HG03521 (cell line): ENCODE measurements at regions not wholly inside any gene's neighbourhood (a gene's known extent, or its start where the extent isn't known, plus 50 kb on each side); places are given as distances from the start of the nearest gene placed in this dataset.

ENCODE experiments used
- ATAC-seq: cut with Tn5 transposase; IDR thresholded peaks from one replicate; pipeline ENCODE4 v1.9.1; 2021; ENCODE audit warnings: mild to moderate bottlenecking, moderate library complexity; ENCODE audit not compliant: unreplicated experiment

DNA sequence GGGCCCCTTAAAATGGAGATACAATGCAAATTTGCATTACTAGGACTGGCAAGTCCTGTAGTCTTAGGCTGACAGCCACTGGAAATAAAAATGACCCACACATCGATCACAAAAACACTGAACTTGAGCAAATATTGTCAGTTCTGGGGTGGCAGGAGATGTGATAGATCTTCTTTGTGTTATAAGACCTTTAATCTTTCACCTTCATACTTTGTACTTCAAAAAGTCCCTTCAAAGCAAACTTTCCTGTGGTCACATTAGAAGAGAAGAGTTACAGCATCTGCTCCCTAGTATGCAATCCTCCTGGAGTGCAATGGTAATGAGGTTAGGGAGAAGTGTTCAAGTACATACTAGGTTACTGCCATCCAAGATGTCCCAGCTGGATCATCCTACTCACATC lies 149.4 kb upstream of the KCNMB2 start:
- no peak for ATAC-seq

DNA sequence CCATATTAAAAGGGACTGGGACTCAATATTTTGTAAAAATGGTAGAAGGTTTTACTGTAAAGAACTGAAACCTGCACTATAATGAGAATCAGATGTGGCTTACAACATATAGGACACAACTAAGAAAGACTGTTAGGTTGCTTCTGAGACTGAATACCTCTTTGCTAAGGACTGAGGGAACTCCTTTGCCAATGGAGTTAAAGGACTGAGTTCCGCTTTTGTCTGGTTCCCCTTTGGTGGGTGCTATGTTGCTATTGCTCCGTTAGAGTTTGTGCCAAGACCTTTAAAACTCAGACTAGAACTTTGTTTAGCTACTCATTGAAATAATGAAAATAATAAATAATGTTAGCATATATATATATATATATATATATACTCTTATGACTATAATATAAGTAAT lies 147.8 kb upstream of the KCNMB2 start:
- ATAC-seq = no peak

DNA sequence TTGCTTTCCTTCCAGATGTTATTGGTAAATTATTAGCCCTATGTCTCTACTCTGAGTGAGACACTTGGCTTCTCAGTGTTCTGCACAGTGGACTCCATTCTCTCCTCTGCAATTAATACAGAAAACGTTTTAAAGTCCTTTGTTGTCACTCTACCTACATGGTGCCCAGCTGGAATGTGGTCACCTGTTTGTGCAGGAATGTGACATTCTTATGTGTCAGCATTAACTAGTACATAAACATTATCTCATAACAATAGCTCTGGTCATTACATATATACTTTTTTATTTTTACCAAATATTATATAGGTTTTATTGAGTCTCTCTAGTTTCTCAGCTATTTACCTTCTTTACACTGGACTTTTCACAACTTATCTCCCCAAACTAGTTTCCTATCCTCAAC lies 147.0 kb upstream of the KCNMB2 start:
- ATAC-seq = no peak

DNA sequence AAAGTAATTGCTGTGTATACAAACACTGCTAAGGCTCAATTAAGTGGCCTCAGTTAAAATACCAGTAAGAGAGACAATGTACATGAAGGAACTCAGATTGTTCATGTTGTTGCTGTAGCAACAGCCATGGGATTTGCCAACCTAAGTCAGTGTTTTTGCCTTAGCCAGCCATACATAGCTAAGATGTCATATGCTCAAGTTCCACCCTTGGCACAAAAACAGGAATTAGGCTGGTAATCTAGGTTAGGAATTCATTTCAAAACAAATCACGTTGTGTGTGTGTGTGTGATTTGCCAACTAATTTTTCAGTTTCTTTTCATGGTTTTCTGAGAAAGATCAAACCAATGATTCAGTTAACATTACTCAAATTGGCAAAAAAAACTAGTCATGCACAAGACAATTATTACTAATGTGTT lies 143.7 kb upstream of the KCNMB2 start:
- ATAC-seq = no peak

DNA sequence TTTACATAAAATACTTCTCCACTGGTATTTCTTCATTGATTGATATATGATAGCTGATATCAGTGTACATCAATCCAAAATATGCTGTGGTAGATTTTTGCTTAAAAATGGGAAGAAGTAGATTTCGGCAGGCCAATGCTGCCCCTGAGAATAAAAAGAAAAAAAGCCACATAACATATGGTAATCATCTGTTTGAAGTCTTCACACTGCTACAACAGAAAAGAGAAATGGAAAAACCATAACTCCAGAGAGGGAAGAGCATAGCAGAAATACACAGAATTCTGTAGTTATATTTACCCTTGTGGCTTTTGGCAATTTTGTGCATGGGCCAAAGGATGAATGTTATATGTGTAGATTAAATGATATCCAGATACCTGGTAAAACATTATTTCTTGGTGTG lies 143.1 kb upstream of the KCNMB2 start:
- no peak for ATAC-seq

DNA sequence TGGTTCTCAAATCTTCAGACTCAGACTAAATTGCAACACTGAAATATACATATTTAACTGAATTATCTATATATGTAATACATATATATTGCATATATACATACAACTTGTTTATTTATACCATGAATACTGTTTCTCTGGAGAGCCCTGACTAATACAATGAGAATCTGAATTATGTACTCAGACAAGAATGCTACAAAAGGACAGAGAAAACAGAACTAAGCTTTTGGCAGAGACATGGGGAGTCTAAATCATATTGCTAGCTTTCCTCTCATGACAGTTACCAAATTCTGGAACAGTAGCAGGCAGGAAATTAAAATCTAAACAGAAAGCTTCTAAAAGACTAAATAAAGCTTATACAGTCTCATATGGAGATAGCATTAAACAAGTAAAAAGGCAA lies 142.4 kb upstream of the KCNMB2 start:
- no peak for ATAC-seq

DNA sequence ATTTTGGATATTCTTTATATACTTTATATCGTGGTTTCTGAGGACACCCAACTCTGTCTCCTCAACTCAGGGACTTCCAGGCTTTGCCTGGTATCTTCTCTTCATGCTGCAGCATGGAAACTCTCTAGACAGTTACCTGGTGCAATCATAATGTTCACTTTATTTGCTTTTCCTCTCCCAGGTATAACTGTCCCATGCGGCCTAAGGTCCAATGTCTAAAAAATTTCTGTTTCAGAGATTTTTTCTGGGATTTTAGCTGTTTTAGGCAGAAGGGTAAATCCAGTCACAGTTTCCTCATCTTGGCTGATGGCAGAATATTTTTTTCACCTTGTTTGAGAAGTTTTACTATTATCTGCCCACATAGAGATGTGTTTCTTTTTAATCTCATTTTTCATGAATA lies 139.9 kb upstream of the KCNMB2 start:
- ATAC-seq = no peak

DNA sequence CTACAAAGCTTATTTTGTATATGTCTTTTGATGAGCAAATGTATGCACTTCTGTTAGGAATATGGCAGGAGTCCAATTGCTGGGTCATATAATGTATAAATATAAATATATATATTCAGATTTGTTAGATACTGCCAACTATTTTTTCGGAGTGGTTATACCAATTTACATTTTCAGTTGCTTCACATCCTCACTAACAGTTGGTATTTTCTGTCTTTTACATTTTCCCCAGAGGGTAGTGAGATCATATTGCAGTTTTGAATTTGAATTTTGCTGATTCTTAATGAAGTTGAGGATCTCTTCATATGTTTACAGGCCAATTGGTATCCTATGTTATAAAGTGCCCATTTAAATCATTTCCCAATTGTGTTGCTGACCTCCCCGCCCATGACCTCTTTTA lies 139.0 kb upstream of the KCNMB2 start:
- ATAC-seq = no peak

DNA sequence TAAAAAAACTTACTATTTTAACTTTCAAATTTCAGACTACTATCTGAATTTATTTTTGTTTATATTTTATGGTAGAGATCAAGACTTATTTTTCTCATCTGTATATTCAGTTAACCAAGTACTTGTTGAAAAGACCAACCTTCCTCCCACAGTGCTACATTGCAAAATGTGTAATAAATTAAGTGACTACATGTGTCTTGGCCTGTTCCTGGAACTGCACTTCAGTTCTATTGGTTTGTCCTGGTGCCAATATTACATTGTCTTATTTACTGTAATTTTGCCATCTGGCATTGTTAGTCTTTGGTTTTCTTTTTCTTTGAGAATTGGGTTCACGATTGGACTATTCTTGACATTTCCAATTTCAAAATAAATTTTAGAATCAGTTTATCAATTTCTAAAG lies 138.4 kb upstream of the KCNMB2 start:
- no peak for ATAC-seq

DNA sequence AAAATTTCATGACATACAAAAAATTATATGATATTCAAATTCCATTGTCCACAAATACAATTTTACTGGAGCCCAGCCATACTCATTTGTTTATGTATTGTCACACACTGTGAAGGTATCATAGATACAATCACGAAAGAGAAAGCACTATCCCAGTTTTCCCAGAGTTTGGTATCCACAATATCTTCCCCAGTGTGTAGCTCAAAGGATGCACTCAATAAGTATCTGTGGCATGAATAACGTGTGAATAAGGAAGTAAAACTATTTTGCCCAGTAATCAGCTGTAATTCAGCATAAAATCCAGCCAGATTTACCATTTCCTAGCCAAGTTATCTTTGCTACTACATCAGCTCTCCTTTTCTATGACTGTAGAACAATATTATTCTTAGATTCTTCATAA lies 131.3 kb upstream of the KCNMB2 start:
- no peak for ATAC-seq

DNA sequence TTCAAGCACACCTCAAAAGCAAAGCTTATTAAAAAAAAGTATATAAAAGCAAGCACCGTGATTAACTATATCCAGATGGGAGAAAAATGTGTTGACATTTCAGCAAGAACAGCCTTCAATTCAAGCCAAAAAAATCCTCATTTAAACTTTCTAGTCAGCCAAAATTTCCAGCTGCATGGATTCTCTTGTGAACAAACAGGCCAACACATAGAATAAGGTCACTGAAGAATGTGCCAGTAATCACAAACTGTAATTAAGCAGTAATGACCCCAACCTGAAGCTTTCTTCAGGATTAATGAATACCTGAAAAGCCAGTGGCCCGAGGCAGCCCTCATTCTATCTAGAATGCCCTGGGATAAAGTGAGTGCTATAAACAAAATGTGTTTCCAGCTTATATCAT lies 130.7 kb upstream of the KCNMB2 start:
- no peak for ATAC-seq

DNA sequence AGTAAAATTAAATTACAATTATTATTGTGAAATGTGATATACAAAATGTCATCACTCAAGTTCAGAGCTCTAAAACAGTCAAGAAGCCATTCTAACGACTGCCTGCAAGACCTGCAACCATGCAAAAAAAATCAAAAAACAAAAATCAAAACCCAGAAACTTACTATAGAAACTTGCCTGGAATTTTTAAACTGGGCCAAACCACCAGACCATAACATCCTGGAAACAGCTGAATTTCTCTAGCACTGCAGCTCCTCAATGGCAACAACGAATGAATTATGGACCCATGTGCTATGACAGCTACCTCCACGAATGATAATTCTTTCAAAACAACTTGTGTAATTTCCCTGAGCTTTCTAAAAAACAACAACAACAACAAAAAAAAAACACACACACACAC lies 130.0 kb upstream of the KCNMB2 start:
- ATAC-seq = no peak

DNA sequence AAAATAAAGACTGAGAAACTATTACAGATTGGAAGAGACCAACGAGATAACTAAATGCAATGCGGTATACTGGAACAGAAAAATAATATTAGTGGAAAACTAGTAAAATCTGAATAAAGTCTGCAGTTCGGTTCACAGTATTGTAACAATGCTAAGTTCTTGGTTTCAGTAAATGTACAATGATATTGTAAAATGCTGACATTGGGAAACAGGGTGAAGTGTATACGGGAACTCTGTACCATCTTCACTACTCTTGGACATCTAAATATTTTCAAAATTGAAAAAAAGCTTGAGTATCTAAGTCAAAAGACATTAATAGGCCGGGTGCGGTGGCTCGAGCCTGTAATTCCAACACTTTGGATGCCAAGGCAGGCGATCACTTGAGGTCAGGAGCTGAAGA lies 120.9 kb upstream of the KCNMB2 start:
- ATAC-seq = no peak

DNA sequence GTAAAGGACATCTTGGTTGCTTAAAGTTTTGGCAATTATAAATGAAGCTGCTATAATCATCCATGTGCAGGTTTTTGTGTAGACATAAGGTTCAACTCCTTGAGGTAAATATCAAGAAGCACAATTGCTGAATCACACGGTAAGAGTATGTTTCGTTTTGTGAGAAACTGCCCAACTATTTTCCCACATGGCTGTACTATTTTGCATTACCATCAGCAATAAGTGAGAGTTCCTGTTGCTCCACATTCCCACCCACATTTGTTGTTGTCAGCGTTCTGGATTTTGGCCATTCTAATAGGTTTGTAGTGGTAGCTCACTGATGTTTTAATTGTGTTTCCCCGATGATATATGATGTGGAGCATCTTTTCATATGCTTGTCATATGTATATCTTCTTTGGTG lies 118.5 kb upstream of the KCNMB2 start:
- no peak for ATAC-seq

DNA sequence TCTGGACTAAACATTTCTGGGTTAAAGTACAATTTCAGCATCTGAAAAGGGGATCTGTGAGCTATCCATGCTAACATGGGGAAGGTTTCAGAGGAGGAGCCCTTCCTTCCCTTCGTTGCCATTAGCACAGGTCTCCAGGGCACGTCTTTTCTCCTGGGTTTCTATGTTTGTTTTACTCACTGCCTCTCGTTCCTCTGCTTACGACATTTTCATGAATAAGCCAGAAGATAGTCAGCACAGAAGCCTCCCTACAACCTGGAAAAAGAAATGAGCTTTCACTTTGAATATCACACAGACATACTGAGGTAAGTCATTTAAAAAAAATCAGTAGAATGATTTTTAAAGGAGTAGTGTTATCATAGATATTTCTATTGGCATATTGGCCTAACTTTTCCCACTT lies 117.2 kb upstream of the KCNMB2 start:
- ATAC-seq = no peak

DNA sequence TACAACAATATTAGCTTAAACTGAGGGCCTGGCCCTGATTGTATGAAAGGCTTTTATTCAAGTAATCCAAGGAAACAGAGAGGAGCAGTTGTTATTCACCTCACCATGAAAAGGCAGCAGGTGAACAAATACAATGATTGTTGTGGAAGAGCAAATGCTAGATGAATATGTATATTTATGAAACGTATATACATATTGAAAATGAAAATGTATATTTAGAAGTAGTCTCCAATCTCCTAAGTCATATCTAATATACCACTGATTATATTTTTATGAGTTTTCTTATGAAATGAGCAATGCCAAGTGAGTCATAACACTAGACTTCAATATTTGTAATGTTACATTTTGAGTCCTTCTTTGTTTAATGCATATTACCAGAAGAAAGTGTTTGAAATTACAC lies 116.2 kb upstream of the KCNMB2 start:
- ATAC-seq = no peak

DNA sequence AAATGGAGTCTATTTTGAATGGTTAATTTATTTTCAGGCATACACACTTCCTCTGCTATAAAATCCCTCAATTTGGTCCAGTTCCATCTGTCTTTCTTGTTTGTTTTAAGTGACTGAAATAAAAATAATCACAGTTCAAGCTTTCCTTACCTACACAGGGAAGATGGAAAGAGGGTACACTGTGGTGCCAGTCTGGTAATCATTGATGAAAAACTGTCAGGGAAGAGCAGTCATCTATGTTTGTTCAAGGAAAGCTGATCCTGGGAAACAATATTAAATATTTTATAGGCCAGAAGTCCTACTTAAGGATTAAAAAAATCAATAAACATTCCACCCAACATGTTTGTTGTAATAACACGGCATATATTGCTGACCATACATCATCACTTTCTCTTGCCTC lies 115.2 kb upstream of the KCNMB2 start:
- no peak for ATAC-seq

DNA sequence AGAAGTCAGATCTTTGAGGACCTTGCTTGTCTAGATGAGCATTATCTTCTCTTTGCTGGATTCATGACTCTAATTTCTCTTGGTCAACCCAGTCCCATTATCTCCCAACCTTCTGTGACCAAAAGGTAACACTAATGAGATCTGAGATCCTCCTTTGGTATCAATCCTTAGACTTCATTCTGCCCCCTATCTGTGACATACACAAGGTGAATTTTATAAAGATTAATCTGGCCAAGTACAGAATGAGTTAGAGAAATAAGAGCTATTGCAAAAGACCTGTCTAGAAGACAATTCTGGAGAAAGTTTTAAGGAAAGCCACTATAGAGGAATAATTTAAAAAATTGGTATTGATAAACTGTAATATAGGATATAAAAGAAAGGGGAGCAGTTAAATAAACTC lies 113.8 kb upstream of the KCNMB2 start:
- ATAC-seq = no peak

DNA sequence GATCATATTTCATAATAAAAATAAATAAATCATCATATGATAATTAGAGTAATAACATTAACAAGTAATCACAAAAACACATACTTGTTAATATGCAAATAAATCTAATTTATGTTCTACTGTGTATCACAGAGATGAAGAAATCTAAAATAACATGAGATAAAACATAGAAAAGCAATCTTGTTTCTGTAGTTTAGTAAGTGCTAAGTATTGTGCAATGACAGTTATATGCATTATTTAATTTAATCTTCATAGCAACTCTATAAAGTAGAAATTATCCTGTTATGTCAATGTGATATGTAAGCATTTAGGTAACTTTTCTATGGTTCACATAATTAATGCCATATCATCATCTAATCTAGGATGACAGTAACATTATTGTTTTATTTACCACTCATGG lies 108.2 kb upstream of the KCNMB2 start:
- no peak for ATAC-seq

DNA sequence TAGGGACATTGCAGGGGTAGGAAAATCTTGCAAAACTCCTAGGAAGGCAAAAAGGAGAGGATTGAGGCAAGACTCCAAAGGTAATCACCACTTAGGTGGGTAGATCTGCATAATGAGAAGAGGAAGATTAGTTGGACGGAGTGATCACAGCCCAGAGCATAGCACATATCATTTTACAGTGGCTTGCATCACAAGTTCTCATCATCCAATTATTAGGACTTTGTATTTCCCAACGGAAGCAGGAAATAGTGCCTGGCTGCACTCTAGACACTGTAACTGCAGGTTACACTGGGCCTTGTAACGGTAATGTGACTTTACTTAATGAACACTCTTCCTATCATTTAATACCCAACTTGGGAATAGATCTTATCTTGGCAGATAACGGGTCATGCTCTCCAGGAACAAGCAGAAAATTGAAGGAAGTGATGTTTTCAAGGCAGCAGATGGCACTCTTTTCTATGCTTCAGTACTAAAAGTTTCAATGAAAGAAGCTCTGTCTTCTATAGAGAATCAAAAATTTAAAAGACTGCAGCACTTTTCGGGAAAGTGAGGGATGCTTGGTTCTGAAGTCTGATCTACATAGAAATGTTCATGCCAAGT lies 101.9 kb upstream of the KCNMB2 start:
- no peak for ATAC-seq

DNA sequence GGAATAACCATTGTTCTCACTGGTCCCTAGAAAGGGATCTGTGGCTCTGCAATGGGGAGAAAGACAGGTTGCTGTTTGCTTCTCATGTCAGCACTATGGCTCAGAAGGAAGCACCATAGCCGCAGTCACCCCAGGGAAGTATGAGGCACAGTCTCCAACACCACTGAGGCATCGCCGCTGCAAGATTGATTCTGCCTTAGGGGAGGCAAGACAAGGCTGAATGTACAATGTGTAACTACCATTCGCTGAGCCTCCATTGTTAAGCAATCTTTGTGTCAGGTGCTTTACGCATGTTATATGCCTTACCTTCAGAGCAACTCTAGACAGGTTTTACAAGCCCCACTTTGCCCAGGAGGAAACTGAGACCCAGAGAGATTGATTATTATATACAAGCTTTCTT lies 100.7 kb upstream of the KCNMB2 start:
- no peak for ATAC-seq

DNA sequence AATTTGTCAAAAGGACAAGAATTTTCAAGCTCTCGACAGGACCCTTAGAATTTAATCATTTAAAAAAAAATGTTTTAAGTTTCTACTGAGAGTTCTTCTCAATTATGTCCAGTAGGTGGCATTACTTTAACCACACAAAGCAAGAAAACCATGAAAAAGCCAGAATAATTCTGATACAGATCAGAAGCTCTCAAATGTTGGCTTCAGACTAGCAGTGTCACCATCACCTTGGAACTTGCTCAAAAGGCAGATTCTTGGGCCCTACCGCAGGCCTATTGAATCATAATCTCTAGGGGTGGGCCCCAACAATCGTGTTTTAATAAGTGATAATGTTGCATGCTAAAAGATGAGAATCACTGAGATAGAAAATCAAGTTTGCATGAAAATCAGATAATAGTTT lies 99.5 kb upstream of the KCNMB2 start:
- ATAC-seq = no peak

DNA sequence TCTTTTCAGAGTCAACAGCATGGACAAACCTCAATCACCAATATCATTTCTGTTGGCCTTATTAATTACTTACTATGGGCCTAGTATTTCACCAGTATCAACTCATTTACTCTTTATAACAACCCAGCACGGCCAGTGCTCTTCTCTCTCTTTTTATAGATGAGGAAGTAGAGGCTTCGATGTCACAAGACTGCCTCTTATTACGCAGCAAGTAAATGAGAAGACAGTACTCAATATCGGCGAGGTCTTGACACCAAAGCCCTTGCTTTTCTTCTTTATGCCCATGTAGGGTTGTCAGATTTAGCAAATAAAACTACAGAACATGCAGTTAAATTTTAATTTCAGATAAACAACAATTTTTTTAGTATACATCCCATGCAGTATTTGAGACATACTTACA lies 99.0 kb upstream of the KCNMB2 start:
- ATAC-seq = no peak

DNA sequence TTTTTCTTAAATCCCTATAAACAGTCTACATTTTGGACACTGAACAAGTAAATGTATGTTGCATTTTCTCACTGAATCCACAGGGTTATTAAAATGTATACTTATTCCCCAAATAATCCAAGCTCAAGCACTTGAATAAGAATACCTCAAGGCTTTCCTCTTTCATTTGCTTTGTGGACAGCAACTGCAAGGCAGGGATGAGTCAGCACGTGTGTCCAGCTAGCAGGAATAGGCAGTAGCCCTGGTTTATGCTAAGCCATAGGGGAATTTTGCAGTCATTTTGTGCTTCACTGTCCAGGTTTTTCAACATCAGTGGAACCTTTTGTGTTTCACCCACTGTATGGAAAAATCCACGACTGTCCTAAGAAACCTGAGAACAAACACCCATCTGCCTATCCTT lies 96.7 kb upstream of the KCNMB2 start:
- ATAC-seq = no peak
